ENCODE measurements at regions not wholly inside any gene's neighbourhood (a gene's known extent, or its start where the extent isn't known, plus 50 kb on each side); places are given as distances from the start of the nearest gene placed in this dataset.

GRCh38 chr2:199581935-199582360 is 124.2 kb upstream of the SATB2 start:
- no peak for TF ChIP-seq CTCF (IDR thresholded peaks at IDR 0.05)
- ATAC-seq (ENCODE audit: low FRiP score) (no peak), DNase-seq (ENCODE audit: low spot score) (no peak)

DNA sequence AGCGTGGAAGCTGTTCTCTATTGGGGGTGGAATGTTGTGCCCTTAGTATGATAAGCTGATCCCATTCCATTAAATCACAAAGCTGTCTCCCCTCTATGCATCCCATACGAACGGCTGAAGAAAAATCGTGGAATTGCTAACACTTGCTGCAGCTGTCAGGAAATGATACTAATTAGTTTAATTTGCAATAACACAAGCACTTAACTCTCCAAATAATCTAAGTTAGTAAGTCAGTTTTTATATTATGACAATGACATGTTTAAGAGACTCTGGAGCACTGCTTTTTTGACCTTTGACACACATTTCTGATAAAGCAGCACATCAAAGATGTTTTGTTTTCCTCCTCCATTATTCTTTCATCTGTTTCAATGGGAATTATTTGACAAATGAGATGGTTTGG is 123.7 kb upstream of the SATB2 start:
- DNase-seq (ENCODE audit: low spot score) (no peak), ATAC-seq (ENCODE audit: low FRiP score) (no peak)
- TF ChIP-seq CTCF (IDR thresholded peaks at IDR 0.05): no peak

DNA sequence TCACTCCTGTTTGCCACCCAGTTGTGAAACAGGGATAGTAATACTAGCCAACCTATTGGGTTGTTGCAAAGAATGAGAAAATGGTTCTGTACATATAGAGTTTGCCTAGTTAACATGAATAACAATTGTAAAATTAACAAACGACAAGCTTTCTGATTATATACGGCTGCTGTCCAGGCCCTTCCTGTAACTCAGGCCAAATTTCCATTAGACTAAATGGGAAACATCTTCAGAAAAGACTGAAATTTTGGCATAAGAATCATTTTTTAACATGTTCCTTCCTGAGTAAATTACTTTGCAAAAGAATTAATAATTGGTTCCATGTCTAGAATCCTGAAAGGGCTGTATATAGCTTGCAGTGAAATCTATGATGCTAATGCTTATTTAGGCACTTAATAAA is 117.7 kb upstream of the SATB2 start:
- ATAC-seq (ENCODE audit: low FRiP score) (no peak), DNase-seq (ENCODE audit: low spot score) (no peak)
- no peak for TF ChIP-seq CTCF (IDR thresholded peaks at IDR 0.05)

- ATAC-seq (ENCODE audit: low FRiP score) (no peak), DNase-seq (ENCODE audit: low spot score) (no peak)
- no peak for TF ChIP-seq CTCF (IDR thresholded peaks at IDR 0.05)
Observed at GRCh38 chr2:199572571-199572970, 114.8 kb upstream of the SATB2 start.

- DNase-seq (ENCODE audit: low spot score) (no peak), ATAC-seq (ENCODE audit: low FRiP score) (no peak)
- TF ChIP-seq CTCF (IDR thresholded peaks at IDR 0.05): no peak
Observed at GRCh38 chr2:199570934-199571333, 113.2 kb upstream of the SATB2 start.

DNA sequence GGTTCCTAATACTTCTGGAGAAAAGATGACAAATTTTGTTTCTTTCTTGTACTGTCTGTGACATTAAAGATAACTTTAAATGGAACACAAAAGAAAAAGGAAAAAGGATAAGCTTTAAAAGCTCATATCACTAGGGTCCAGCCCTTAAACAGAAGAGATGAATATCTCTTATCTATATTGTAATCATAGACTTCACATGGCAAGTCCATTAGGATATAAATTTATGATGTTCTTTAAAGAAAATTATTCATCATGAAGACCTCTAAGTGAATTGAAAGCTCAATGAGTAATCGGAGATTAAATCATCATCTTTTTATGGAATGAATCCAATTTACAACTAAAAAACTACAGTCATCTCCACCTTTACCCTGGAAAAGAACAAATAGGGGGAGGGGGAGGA is 111.6 kb upstream of the SATB2 start:
- TF ChIP-seq CTCF (IDR thresholded peaks at IDR 0.05): no peak
- ATAC-seq (ENCODE audit: low FRiP score) (no peak), DNase-seq (ENCODE audit: low spot score) (no peak)

- DNase-seq (ENCODE audit: low spot score): no peak
- no peak for ATAC-seq (ENCODE audit: low FRiP score)
- TF ChIP-seq CTCF (IDR thresholded peaks at IDR 0.05): no peak
Observed at GRCh38 chr2:199558156-199558555, 100.4 kb upstream of the SATB2 start.
